Stimulated activated CD8-positive, alpha-beta memory T cell treated with anti-CD3 and anti-CD28 coated beads, Interleukin-4, amount 100 ng/mL, for 24 hours (primary cell): ENCODE measurements at regions not wholly inside any gene's neighbourhood (a gene's known extent, or its start where the extent isn't known, plus 50 kb on each side); places are given as distances from the start of the nearest gene placed in this dataset.

Experiments
- DNase-seq: peaks from one replicate; pipeline ENCODE4 v3.0.0-alpha.2; 2020; ENCODE audit warnings: low read depth

DNA sequence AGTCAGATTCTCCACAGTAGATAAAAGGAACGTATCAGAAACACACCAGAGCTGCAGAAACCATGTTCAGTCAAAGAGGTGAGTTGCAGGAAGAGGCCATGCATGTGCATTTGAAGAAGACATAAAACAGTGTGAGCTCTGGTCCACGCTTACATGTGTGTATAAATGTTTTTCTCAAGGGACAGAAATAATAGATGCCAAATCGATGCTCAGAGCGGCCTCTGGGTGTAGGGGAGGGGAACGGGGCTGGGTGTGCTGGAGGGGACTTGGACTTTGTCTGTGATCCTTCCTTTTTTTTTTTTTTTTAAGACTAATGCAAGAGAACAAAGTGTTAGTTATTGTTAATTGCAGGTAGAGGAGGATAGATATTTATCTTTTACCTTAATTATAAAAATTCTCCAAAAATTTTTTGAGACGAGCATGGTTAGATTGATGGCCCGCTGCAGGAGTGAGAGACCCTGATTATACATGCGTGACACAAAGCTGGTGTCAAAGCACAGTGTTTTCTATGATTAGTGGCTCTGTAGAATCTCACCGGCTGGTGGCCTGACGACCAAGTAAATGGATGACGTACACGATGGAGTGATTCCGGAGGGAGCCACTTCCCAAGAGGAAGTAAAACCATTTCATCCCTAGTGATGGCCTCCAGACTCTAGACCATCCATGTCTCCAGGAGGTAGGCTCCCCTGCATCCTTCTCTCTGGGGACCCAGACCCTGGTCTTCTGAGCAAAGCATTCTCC, 240.2 kb downstream of the ENGASE start:
- DNase-seq, result no peak

DNA sequence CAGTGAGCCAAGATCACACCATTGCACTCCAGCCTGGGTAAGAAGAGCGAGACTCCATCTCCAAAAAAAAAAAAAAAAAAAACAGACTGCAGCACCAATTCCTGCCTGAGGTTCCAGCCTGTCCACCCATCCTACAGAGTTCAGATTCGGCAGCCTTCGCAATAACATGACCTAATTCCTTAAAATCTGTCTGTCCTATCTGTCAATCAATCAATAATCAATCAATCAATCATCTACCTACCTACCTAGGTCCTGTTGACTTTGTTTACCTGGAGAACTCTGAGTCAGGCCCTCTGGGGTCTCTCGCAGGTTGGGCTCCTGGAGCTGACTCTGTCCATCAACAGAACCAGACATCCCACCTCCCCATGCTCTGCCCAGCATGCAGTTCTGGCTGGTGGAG, 236.7 kb downstream of the ENGASE start:
- no peak for DNase-seq

DNA sequence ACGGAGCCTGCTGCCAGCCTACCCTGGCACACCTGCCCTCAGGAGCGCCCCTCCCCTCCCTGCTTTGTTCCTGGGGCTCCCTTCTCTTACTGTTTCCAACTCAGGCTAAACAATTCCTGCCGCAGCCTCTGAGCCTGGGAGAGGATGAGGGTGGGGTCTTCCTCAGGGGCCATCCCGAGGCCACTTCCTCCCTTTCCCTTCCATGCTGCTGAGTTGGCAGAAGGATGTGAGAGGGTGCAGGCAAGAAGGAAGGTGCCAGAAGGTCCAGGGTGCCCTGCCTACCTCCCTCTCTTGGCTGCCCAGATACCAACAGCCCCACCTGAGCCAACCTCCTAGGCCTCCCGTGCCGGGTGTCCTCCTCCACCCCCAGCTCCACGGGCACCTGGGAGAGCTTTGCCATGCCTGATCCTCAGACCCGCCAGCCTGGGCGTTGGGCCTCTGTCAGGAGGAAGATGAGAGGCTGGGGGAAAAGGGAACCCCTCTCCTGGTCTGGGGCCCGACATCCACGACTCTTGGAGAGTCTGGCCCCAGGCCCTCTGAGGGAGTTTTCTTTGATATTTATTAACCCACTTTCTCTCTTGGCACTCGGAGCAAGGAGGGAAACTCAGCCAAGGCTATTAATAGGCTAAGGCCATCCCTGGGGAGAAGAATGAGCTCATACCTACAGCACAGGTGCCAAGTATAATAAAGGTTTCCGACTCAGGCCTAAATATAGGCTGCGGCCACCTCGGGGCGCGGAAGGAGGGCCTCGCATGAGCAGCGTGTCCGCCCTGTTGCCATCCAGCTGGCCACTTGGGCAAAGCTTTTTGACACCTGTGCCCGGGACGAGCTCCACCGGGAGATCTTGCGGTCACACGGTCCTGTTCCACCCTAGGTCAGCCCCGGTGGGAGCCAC, 232.0 kb downstream of the ENGASE start:
- no peak for DNase-seq

DNA sequence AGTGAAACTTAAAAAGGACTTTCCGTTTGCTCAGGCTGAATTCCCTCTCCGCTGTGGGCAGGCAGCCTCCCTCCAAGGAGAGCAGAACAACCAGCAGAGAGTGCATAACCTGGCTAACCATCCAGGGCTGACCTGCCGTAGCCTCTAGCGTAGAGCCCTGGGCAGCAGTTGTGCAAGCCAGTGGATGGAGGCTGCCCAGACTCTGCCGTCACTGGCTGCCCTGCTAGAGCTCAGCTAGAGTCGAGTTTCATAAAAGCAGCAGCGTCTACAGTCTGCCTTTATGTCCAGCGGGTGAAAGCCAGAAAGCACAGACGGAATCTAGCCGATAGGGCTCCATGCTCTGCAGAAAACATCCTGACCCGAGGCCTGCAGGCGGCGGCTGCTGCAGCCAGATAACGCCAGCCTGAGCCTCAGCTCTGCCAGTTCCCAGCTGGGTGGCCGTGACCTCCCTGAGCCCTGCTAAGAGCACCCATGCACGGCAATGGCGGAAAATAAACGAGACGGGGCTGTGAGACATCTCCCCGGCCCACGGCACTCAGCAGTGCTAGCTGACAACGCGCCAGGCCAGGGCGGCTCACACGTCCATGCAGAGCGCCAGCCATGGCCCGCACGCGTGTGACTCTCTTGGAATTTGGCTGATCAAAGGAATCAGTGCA, 231.3 kb downstream of the ENGASE start:
- DNase-seq, result no peak

- DNase-seq, result no peak
These were observed 230.7 kb downstream of the ENGASE start for GRCh38 chr17:79305376-79305767.

- no peak for DNase-seq
These were observed 230.3 kb downstream of the ENGASE start for GRCh38 chr17:79304884-79305283.

- DNase-seq, result no peak
These were observed 229.1 kb downstream of the ENGASE start for GRCh38 chr17:79303641-79304205.

DNA sequence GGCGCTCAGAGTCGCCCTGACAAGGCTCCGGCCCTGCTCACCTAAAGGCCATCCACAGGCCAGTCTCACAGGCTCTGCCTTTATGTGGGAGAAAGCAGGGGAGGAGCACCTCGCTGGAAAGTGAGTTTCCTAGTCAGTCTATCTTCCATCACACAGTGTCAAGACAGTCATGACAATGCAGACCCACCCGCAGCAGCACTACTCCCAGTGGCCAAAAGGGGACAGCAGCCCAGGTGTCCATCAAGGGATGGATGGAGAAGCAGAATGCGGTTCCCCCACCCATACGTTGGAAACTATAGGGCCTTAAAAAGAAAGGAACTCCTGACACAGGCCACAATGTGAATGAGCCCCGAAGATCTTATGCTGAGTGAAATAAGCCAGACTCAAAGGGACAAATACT, 226.8 kb downstream of the ENGASE start:
- DNase-seq, result no peak

DNA sequence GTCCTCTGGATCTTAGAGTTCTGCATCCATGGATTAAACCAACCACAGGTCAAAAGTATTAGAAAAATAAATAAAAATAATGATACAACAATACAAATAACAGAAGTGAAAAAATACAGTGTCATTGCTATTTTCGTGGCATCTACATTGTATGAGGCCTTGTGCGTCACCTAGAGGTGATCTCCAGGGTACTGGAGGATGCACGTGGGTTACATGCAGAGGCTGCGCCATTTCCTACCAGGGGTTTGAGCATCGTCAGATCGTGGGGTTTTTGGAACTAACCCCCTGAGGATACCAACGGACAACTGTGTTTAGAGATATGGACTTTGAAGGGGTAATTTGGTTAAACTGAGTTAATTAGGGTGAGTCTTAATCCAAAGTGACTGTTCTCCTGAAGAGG, 224.7 kb downstream of the ENGASE start:
- no peak for DNase-seq

GRCh38 chr17:79298799-79299198, 224.2 kb downstream of the ENGASE start:
- no peak for DNase-seq

GRCh38 chr17:79296243-79296642, 221.6 kb downstream of the ENGASE start:
- no peak for DNase-seq

- DNase-seq, result no peak
These were observed 220.7 kb downstream of the ENGASE start for GRCh38 chr17:79295307-79295706.

DNA sequence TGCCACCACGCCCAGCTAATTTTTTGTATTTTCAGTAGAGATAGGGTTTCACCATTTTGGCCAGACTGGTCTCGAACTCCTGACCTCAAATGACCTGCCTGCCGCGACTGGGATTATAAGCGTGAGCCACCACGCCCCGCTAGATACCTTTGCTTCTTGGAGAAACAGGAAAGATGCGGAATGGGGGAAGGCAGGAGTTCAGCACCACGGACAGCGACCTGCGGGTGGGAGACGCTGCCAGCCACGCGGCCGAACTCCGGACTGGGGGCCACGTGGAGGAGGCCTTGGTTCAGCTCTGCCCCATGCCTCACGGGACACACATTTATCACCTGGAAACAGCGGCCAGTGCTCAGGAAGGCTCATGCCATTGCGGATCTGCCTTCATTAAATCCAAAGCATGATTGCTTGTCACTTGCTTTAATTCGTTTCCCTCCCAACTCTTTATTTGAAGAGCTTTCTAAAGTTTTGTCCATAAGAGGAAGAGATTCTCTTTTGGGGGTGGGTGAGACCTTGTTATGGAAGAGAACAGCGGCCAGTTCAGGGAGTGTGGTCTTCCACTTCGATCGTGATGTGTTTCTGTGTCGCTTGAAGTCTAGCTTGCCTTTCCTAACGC, 219.9 kb downstream of the ENGASE start:
- peak; percentile 12 for DNase-seq

GRCh38 chr17:79292501-79292900, 217.9 kb downstream of the ENGASE start:
- DNase-seq, result no peak

GRCh38 chr17:79291391-79291790, 216.8 kb downstream of the ENGASE start:
- DNase-seq, result no peak

DNA sequence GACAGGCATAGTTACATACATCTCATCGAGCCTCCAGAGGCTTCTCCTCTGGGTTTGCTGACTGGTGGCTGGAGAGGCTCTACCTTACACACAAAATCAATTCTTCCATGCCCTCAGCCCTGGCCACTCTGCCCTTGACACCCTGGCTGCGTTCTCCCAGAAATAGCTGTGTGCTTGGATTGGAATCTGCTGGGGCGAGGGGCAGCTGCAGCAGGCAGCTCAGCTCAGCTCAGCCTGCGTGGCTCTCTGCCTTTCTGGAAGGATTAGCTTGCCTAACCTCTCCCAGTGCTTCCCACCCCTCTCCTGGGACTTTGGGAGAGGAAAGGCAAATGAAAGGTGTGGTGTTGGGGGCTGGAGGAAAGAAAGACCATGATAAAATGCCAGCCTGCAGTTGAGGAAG, 216.1 kb downstream of the ENGASE start:
- DNase-seq, result no peak

- no peak for DNase-seq
These were observed 214.3 kb downstream of the ENGASE start for GRCh38 chr17:79288950-79289349.

GRCh38 chr17:79286440-79286839, 211.8 kb downstream of the ENGASE start:
- no peak for DNase-seq

- no peak for DNase-seq
These were observed 211.3 kb downstream of the ENGASE start for GRCh38 chr17:79285973-79286372.

- no peak for DNase-seq
These were observed 207.7 kb downstream of the ENGASE start for GRCh38 chr17:79282294-79282693.

GRCh38 chr17:79281803-79282202, 207.2 kb downstream of the ENGASE start:
- no peak for DNase-seq
